OCI-LY7 (cell line): ENCODE measurements at regions not wholly inside any gene's neighbourhood (a gene's known extent, or its start where the extent isn't known, plus 50 kb on each side); places are given as distances from the start of the nearest gene placed in this dataset.

Experiments
- BruUV-seq: library from RNA; stranded (reverse); fragments of 400-500 nt; replicated peaks from 2 replicates; lab custom pipeline; 2021; lab: Mats Ljungman, UMichigan
- CTCF ChIA-PET: fragments of 300-600 bp; sonication (Branson Sonifier 250); formaldehyde crosslinking; loops from one replicate; lab custom pipeline; 2022; ENCODE audit warnings: antibody characterized with exemption; ENCODE audit not compliant: unreplicated experiment; lab: Charles Lee
- POLR2A ChIA-PET: fragments of 300-600 bp; sonication (Branson Sonifier 250); formaldehyde crosslinking; loops from one replicate; lab custom pipeline; 2022; ENCODE audit warnings: antibody characterized with exemption; lab: Charles Lee
- DNase-seq: peaks from one replicate; pipeline ENCODE4 v3.0.0-alpha.2; 2015; ENCODE audit warnings: low spot score
- H2AFZ ChIP-seq: fragments of 200-600 bp; sonication (generic), shearing (Covaris generic); 2 replicates; pipeline ENCODE4 v1.6.1; 2014; ENCODE audit warnings: mild to moderate bottlenecking, antibody characterized with exemption, low read length, moderate library complexity
- H3K27ac ChIP-seq: fragments of 200-600 bp; sonication (generic); 2 replicates; pipeline ENCODE4 v1.5.1; 2014; ENCODE audit warnings: mixed run types, low read depth, mild to moderate bottlenecking, moderate library complexity, low read length, inconsistent platforms; ENCODE audit not compliant: poor library complexity, severe bottlenecking
- H3K36me3 ChIP-seq: fragments of 200-600 bp; sonication (generic); 2 replicates; pipeline ENCODE4 v1.6.1; 2014; ENCODE audit warnings: mild to moderate bottlenecking, antibody characterized with exemption, low read length, moderate library complexity, mixed read lengths; ENCODE audit not compliant: insufficient read depth
- H3K4me1 ChIP-seq: fragments of 200-600 bp; sonication (generic); 2 replicates; pipeline ENCODE4 v1.5.1; 2014; ENCODE audit warnings: mild to moderate bottlenecking, low read length; ENCODE audit not compliant: insufficient read depth, poor library complexity, severe bottlenecking
- H3K4me2 ChIP-seq: fragments of 200-600 bp; sonication (generic); 2 replicates; pipeline ENCODE4 v1.6.1; 2014; ENCODE audit warnings: mild to moderate bottlenecking, low read length
- H3K4me3 ChIP-seq: fragments of 200-600 bp; sonication (generic); 2 replicates; pipeline ENCODE4 v1.5.1; 2014; ENCODE audit warnings: mild to moderate bottlenecking, low read depth, low read length; ENCODE audit not compliant: poor library complexity, severe bottlenecking
- H3K79me2 ChIP-seq: fragments of 200-600 bp; sonication (generic); 2 replicates; pipeline ENCODE4 v1.6.1; 2016; ENCODE audit warnings: low read depth, mild to moderate bottlenecking, low read length, moderate library complexity, mixed read lengths; ENCODE audit not compliant: insufficient read depth
- H3K9me2 ChIP-seq: fragments of 200-600 bp; sonication (generic); 2 replicates; pipeline ENCODE4 v1.6.1; 2016; ENCODE audit warnings: mild to moderate bottlenecking, low read length, mixed read lengths; ENCODE audit not compliant: insufficient read depth
- H3K9me3 ChIP-seq: fragments of 200-600 bp; sonication (generic); 2 replicates; pipeline ENCODE4 v1.6.1; 2014; ENCODE audit warnings: mild to moderate bottlenecking, mixed run types, low read length, mixed read lengths
- H4K20me1 ChIP-seq: fragments of 200-600 bp; sonication (generic); 2 replicates; pipeline ENCODE4 v1.6.1; 2014; ENCODE audit warnings: mild to moderate bottlenecking, antibody characterized with exemption, low read length, moderate library complexity, mixed read lengths; ENCODE audit not compliant: insufficient read depth
- EZH2phosphoT487 ChIP-seq: fragments of 200-600 bp; sonication (generic); IDR thresholded peaks from 2 replicates; pipeline ENCODE4 v1.6.1; 2018; ENCODE audit warnings: low read depth, borderline replicate concordance, mild to moderate bottlenecking, mixed run types, antibody characterized with exemption, low read length, moderate library complexity, mixed read lengths
- intact Hi-C: fragments of 100-400 bp; cut with micrococcal nuclease; formaldehyde crosslinking; loops from one replicate; pipeline ENCODE4 v1.10.0; 2022; ENCODE audit not compliant: unreplicated experiment
- TF ChIP-seq, protein P1 (sequence below): fragments of 200-600 bp; sonication (generic); conservative IDR thresholded peaks from 2 replicates; pipeline ENCODE4 v1.5.1; 2014; ENCODE audit warnings: mild to moderate bottlenecking, antibody characterized with exemption, low read length, moderate library complexity, mixed read lengths

DNA sequence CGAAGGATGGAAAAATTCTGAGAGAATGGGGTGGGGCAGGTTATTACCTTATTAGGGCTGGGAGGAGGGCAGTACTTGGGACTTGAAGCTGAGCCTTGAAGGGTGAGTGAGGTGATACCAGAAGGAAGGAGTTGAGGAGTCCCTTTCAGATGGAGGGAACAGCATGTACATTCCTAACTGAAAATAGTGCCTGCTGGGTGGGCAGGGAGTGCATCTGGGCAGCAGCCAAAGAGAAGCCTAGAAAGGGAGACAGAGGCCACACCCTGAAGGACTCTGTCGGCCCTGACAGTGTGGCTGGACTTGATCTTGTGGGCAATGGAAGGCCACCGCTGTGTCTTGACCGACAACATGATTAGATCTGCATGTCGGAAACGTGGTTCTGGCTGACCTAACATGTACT lies 147.6 kb downstream of the NDUFA12 start:
- Histone ChIP-seq H3K27ac (no peak overlapping the region), H3K79me2 (no peaks in the 10 kb centered on the region), H3K4me1 (peaks cover 10% of the 10 kb centered on the region), H3K36me3 (no peaks in the 10 kb centered on the region), H4K20me1 (no peaks in the 10 kb centered on the region), H3K9me3 (peaks cover 6% of the 10 kb centered on the region; the same call in 1 of the 2 replicates), H3K4me3 (no peak overlapping the region), H3K4me2 (no peak overlapping the region), H3K9me2 (no peaks in the 10 kb centered on the region), H2AFZ (no peak overlapping the region)
- no TSS peak for BruUV-seq
- TF ChIP-seq, protein P1, sequence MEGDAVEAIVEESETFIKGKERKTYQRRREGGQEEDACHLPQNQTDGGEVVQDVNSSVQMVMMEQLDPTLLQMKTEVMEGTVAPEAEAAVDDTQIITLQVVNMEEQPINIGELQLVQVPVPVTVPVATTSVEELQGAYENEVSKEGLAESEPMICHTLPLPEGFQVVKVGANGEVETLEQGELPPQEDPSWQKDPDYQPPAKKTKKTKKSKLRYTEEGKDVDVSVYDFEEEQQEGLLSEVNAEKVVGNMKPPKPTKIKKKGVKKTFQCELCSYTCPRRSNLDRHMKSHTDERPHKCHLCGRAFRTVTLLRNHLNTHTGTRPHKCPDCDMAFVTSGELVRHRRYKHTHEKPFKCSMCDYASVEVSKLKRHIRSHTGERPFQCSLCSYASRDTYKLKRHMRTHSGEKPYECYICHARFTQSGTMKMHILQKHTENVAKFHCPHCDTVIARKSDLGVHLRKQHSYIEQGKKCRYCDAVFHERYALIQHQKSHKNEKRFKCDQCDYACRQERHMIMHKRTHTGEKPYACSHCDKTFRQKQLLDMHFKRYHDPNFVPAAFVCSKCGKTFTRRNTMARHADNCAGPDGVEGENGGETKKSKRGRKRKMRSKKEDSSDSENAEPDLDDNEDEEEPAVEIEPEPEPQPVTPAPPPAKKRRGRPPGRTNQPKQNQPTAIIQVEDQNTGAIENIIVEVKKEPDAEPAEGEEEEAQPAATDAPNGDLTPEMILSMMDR = no peak
- TF ChIP-seq EZH2phosphoT487 = no peak
- no peak for DNase-seq
- intact Hi-C loops = no loop called here
- CTCF ChIA-PET = interaction anchor here (0.7 kb wide), 1 partner anchor 25 kb away, joined by 3 read pairs; no protein-coding TSS in a partner anchor
- POLR2A ChIA-PET = interaction anchor here (0.8 to 1.8 kb wide), 6 partner anchors 9 to 86 kb away, joined by 3 to 6 read pairs (median 4); no protein-coding TSS in a partner anchor

DNA sequence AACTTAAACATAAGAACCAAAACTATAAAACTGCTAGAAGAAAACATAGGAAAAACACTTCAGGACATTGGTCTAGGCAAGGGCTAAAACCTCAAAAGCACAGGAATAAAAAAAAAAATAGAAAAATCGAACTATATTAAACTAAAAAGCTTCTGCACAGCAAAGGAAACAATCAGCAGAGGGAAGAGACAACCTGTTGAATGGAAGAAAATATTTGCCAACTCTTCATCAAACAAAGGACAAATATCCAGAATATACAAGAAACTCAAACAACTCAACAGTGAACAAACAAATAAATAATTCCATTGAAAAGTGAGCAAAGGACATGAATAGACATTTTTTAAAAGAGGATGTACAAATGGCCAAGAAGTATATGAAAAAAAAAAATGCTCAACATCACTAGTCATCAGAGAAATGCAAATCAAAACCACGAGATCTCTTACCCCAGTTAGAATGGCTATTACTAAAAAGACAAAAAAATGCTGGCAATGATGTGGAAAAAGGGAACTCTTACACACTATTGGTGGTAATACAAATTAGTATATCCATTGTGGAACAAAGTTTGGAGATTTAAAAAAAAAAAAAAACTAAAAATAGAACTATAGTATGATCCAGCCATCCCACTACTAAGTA lies 152.0 kb downstream of the NDUFA12 start:
- no peak overlapping the region for H3K27ac ChIP-seq
- no peaks in the 10 kb centered on the region for H4K20me1 ChIP-seq
- H3K36me3 ChIP-seq = no peaks in the 10 kb centered on the region
- peaks cover 15% of the 10 kb centered on the region for H3K4me1 ChIP-seq
- intact Hi-C loops = no loop called here
- DNase-seq = no peak
- H2AFZ ChIP-seq = no peak overlapping the region
- peak overlapping the region; percentile 24 for H3K4me2 ChIP-seq
- TF ChIP-seq, protein P1 = no peak
- no peaks in the 10 kb centered on the region for H3K9me2 ChIP-seq
- H3K9me3 ChIP-seq = peaks cover 6% of the 10 kb centered on the region; the same call in 1 of the 2 replicates
- ChIA-PET CTCF (no interaction called here), POLR2A (interaction anchor here (1.4 kb wide), 1 partner anchor 13 kb away, joined by 4 read pairs; no protein-coding TSS in a partner anchor)
- no peaks in the 10 kb centered on the region for H3K79me2 ChIP-seq
- BruUV-seq = no TSS peak
- H3K4me3 ChIP-seq = no peak overlapping the region

DNA sequence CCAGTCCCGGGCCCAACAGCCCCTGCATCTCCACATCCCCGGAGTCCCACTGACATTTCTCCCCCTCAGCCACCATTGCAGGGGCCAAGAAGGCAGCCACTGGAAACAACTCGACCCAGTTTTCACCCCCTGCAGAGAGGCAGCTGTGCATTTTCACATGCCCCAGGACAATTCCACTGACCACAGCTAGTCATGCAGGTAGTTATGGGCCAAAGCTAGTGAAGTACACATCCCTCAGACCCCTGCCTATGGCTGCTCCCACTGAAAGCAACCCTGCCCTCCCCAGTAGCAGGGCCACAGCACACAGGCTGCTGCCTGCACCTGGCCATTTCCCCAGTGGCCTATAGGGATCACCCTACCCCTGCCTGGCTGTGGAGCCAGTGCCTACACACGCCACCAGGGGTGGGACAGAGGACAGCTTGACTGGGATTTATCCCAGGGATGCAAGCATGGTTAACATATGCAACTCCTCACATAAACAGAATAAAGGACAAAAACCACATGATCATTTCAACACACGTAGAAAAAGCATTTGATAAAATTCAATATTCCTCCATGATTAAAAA lies 154.0 kb downstream of the NDUFA12 start:
- no peaks in the 10 kb centered on the region for H3K9me2 ChIP-seq
- H3K27ac ChIP-seq = no peak overlapping the region
- BruUV-seq = no TSS peak
- no peaks in the 10 kb centered on the region for H4K20me1 ChIP-seq
- H3K36me3 ChIP-seq = no peaks in the 10 kb centered on the region
- H3K4me3 ChIP-seq = no peak overlapping the region
- H3K79me2 ChIP-seq = no peaks in the 10 kb centered on the region
- DNase-seq = no peak
- H3K9me3 ChIP-seq = peaks cover 6% of the 10 kb centered on the region; the same call in 1 of the 2 replicates
- no peak for TF ChIP-seq EZH2phosphoT487
- TF ChIP-seq, protein P1 = no peak
- no peak overlapping the region for H2AFZ ChIP-seq
- intact Hi-C loops = no loop called here
- H3K4me2 ChIP-seq = no peak overlapping the region
- ChIA-PET CTCF (no interaction called here), POLR2A (interaction anchor here (0.8 kb wide), 1 partner anchor 11 kb away, joined by 3 read pairs; no protein-coding TSS in a partner anchor)
- peaks cover 15% of the 10 kb centered on the region for H3K4me1 ChIP-seq
